Vagina (tissue), 2 donors: ENCODE measurements at regions not wholly inside any gene's neighbourhood (a gene's known extent, or its start where the extent isn't known, plus 50 kb on each side); places are given as distances from the start of the nearest gene placed in this dataset.

Experiments used
- POLR2A ChIP-seq, 2 donors: fragments of 450-650 bp; IDR thresholded peaks; one replicate each; pipeline ENCODE4 v1.6.1; 2017; ENCODE audit warnings: antibody characterized with exemption in 2 of 2, mild to moderate bottlenecking in 2 of 2, moderate library complexity in 2 of 2
- POLR2AphosphoS5 ChIP-seq, 2 donors: sonication (generic); formaldehyde crosslinking; IDR thresholded peaks; one replicate each; pipeline ENCODE4 v1.9.0; 2017; ENCODE audit warnings: antibody characterized with exemption in 2 of 2, mild to moderate bottlenecking in 2 of 2, low read depth in 1 of 2; ENCODE audit not compliant: insufficient read depth in 1 of 2
- TF ChIP-seq, protein P1 (sequence below), 3 experiments: fragments of 450-650 bp in 2 of 3; fragments of 200-600 bp in 1 of 3; sonication (generic) in 1 of 3; IDR thresholded peaks; one replicate each; pipeline ENCODE4 v1.5.1; 2017 to 2019; ENCODE audit warnings: antibody characterized with exemption in 3 of 3, mild to moderate bottlenecking in 2 of 3, moderate library complexity in 2 of 3

GRCh38 chr2:129880971-129881370 lies 98.5 kb upstream of the RAB6C start:
- TF ChIP-seq POLR2A (IDR thresholded peaks at IDR 0.05) = no peak
- TF ChIP-seq, protein P1, sequence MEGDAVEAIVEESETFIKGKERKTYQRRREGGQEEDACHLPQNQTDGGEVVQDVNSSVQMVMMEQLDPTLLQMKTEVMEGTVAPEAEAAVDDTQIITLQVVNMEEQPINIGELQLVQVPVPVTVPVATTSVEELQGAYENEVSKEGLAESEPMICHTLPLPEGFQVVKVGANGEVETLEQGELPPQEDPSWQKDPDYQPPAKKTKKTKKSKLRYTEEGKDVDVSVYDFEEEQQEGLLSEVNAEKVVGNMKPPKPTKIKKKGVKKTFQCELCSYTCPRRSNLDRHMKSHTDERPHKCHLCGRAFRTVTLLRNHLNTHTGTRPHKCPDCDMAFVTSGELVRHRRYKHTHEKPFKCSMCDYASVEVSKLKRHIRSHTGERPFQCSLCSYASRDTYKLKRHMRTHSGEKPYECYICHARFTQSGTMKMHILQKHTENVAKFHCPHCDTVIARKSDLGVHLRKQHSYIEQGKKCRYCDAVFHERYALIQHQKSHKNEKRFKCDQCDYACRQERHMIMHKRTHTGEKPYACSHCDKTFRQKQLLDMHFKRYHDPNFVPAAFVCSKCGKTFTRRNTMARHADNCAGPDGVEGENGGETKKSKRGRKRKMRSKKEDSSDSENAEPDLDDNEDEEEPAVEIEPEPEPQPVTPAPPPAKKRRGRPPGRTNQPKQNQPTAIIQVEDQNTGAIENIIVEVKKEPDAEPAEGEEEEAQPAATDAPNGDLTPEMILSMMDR (IDR thresholded peaks at IDR 0.05) = no peak
- TF ChIP-seq POLR2AphosphoS5 (IDR thresholded peaks at IDR 0.05; ENCODE audit: insufficient read depth in 1 of 2, low read depth in 1 of 2) = no peak
